Stimulated activated CD8-positive, alpha-beta memory T cell treated with anti-CD3 and anti-CD28 coated beads, Interleukin-2, amount 100 ng/mL, for 48 hours (primary cell): ENCODE measurements at regions not wholly inside any gene's neighbourhood (a gene's known extent, or its start where the extent isn't known, plus 50 kb on each side); places are given as distances from the start of the nearest gene placed in this dataset.

Source experiments
- DNase-seq, 2 donors: peaks; one replicate each; pipeline ENCODE4 v3.0.0-alpha.2; 2020; ENCODE audit warnings: low read depth in 2 of 2

GRCh38 chr16:26651884-26652283 is 414.8 kb upstream of the C16orf82 start:
- no peak for DNase-seq

GRCh38 chr16:26658486-26658885 is 408.2 kb upstream of the C16orf82 start:
- DNase-seq: no peak

- no peak for DNase-seq
Measured at GRCh38 chr16:26658915-26659314, 407.8 kb upstream of the C16orf82 start.

- DNase-seq: no peak
Measured at GRCh38 chr16:26664086-26664485, 402.6 kb upstream of the C16orf82 start.

- no peak for DNase-seq
Measured at GRCh38 chr16:26665166-26665939, 401.4 kb upstream of the C16orf82 start.

- no peak for DNase-seq
Measured at GRCh38 chr16:26666486-26666885, 400.2 kb upstream of the C16orf82 start.

GRCh38 chr16:26667307-26667706 is 399.4 kb upstream of the C16orf82 start:
- no peak for DNase-seq

- no peak for DNase-seq
Measured at GRCh38 chr16:26668026-26668425, 398.7 kb upstream of the C16orf82 start.

GRCh38 chr16:26672206-26672605 is 394.5 kb upstream of the C16orf82 start:
- peak; percentile 9 to 21 for DNase-seq

- no peak for DNase-seq
Measured at GRCh38 chr16:26673011-26673410, 393.7 kb upstream of the C16orf82 start.

GRCh38 chr16:26680671-26681070 is 386.1 kb upstream of the C16orf82 start:
- DNase-seq: no peak

- DNase-seq: no peak
Measured at GRCh38 chr16:26688105-26688504, 378.6 kb upstream of the C16orf82 start.

GRCh38 chr16:26688699-26689098 is 378.0 kb upstream of the C16orf82 start:
- no peak for DNase-seq

GRCh38 chr16:26692658-26693057 is 374.1 kb upstream of the C16orf82 start:
- DNase-seq: no peak

GRCh38 chr16:26697807-26698206 is 368.9 kb upstream of the C16orf82 start:
- DNase-seq: no peak

GRCh38 chr16:26700250-26700649 is 366.5 kb upstream of the C16orf82 start:
- DNase-seq: no peak

- DNase-seq: no peak
Measured at GRCh38 chr16:26701243-26701886, 365.4 kb upstream of the C16orf82 start.

- DNase-seq: no peak
Measured at GRCh38 chr16:26705346-26705745, 361.4 kb upstream of the C16orf82 start.

- DNase-seq: no peak
Measured at GRCh38 chr16:26708428-26708827, 358.3 kb upstream of the C16orf82 start.

GRCh38 chr16:26709175-26709574 is 357.6 kb upstream of the C16orf82 start:
- DNase-seq: no peak

GRCh38 chr16:26709754-26710153 is 357.0 kb upstream of the C16orf82 start:
- DNase-seq: no peak

- no peak for DNase-seq
Measured at GRCh38 chr16:26710450-26710849, 356.3 kb upstream of the C16orf82 start.

GRCh38 chr16:26712876-26713275 is 353.9 kb upstream of the C16orf82 start:
- no peak for DNase-seq
